ENCODE measurements at regions not wholly inside any gene's neighbourhood (a gene's known extent, or its start where the extent isn't known, plus 50 kb on each side); places are given as distances from the start of the nearest gene placed in this dataset.
"Not testable (repeated sequence)": the region's sequence is repeated elsewhere in the genome, so short reads cannot be mapped to it uniquely, and the experiment has no call there.

GRCh38 chr5:176060472-176061268 lies 92.6 kb upstream of the THOC3 start:
- DNase-seq (ENCODE audit: low read depth) = not testable (repeated sequence)

GRCh38 chr5:176061269-176061622 lies 93.1 kb upstream of the THOC3 start:
- DNase-seq (ENCODE audit: low read depth) = not testable (repeated sequence)

GRCh38 chr5:176061660-176062059 lies 93.5 kb upstream of the THOC3 start:
- DNase-seq (ENCODE audit: low read depth) = not testable (repeated sequence)

- not testable (repeated sequence) for DNase-seq (ENCODE audit: low read depth)
Measured at GRCh38 chr5:176066262-176066945, 98.3 kb upstream of the THOC3 start.

GRCh38 chr5:176067162-176067561 lies 99.0 kb upstream of the THOC3 start:
- not testable (repeated sequence) for DNase-seq (ENCODE audit: low read depth)

GRCh38 chr5:176067948-176068347 lies 99.8 kb upstream of the THOC3 start:
- DNase-seq (ENCODE audit: low read depth) = not testable (repeated sequence)

- not testable (repeated sequence) for DNase-seq (ENCODE audit: low read depth)
Measured at GRCh38 chr5:176073996-176074571, 106.0 kb upstream of the THOC3 start.

GRCh38 chr5:176083717-176084116 lies 115.6 kb upstream of the THOC3 start:
- not testable (repeated sequence) for DNase-seq (ENCODE audit: low read depth)

- not testable (repeated sequence) for DNase-seq (ENCODE audit: low read depth)
Measured at GRCh38 chr5:176103083-176103482, 135.0 kb upstream of the THOC3 start.

- not testable (repeated sequence) for DNase-seq (ENCODE audit: low read depth)
Measured at GRCh38 chr5:176112888-176113287, 125.3 kb upstream of the SIMC1 start.

GRCh38 chr5:176113673-176114335 lies 124.4 kb upstream of the SIMC1 start:
- not testable (repeated sequence) for DNase-seq (ENCODE audit: low read depth)

GRCh38 chr5:176114825-176115224 lies 123.4 kb upstream of the SIMC1 start:
- DNase-seq (ENCODE audit: low read depth) = not testable (repeated sequence)

- not testable (repeated sequence) for DNase-seq (ENCODE audit: low read depth)
Measured at GRCh38 chr5:176117699-176118238, 120.5 kb upstream of the SIMC1 start.

- DNase-seq (ENCODE audit: low read depth) = not testable (repeated sequence)
Measured at GRCh38 chr5:176122361-176122760, 115.9 kb upstream of the SIMC1 start.

- not testable (repeated sequence) for DNase-seq (ENCODE audit: low read depth)
Measured at GRCh38 chr5:176124120-176124519, 114.1 kb upstream of the SIMC1 start.

GRCh38 chr5:176131771-176132170 lies 106.5 kb upstream of the SIMC1 start:
- DNase-seq (ENCODE audit: low read depth) = no peak

GRCh38 chr5:176132471-176133288 lies 105.5 kb upstream of the SIMC1 start:
- DNase-seq (ENCODE audit: low read depth) = no peak

GRCh38 chr5:176133289-176133870 lies 104.8 kb upstream of the SIMC1 start:
- no peak for DNase-seq (ENCODE audit: low read depth)

- no peak for DNase-seq (ENCODE audit: low read depth)
Measured at GRCh38 chr5:176133877-176134276, 104.3 kb upstream of the SIMC1 start.

GRCh38 chr5:176134529-176135223 lies 103.5 kb upstream of the SIMC1 start:
- DNase-seq (ENCODE audit: low read depth) = no peak

All from fibroblast of the conjunctiva (primary cell).